AG10803 (cell line): ENCODE measurements at regions not wholly inside any gene's neighbourhood (a gene's known extent, or its start where the extent isn't known, plus 50 kb on each side); places are given as distances from the start of the nearest gene placed in this dataset.
A peak's percentile ranks its signal among the peaks of the same experiment; 100 is the strongest.

Experiments used
- DNase-seq: peaks from one replicate; pipeline ENCODE4 v3.0.0; 2010; ENCODE audit warnings: low read depth
- H3K4me3 ChIP-seq: 2 replicates; pipeline ENCODE4 v1.5.1; 2011; ENCODE audit warnings: mild to moderate bottlenecking, low read length, control low read depth
- CTCF ChIP-seq: conservative IDR thresholded peaks from 2 replicates; pipeline ENCODE4 v1.5.1; 2011; ENCODE audit warnings: mild to moderate bottlenecking, low read length, control low read depth, inconsistent platforms

GRCh38 chr1:94646786-94647555 is 105.4 kb upstream of the F3 start:
- DNase-seq = peak; percentile 73
- TF ChIP-seq CTCF = no peak
- no peak overlapping the region for H3K4me3 ChIP-seq

GRCh38 chr1:94646141-94646643 is 104.6 kb upstream of the F3 start:
- no peak for TF ChIP-seq CTCF
- H3K4me3 ChIP-seq = no peak overlapping the region
- peak; percentile 97 for DNase-seq

GRCh38 chr1:94644352-94644751 is 102.8 kb upstream of the F3 start:
- TF ChIP-seq CTCF = no peak
- H3K4me3 ChIP-seq = no peak overlapping the region
- no peak for DNase-seq

GRCh38 chr1:94643819-94644218 is 102.3 kb upstream of the F3 start:
- DNase-seq = no peak
- H3K4me3 ChIP-seq = no peak overlapping the region
- TF ChIP-seq CTCF = no peak

- TF ChIP-seq CTCF = no peak
- H3K4me3 ChIP-seq = no peak overlapping the region
- no peak for DNase-seq
Measured at GRCh38 chr1:94642617-94643321, 101.2 kb upstream of the F3 start.

GRCh38 chr1:94641990-94642389 is 100.4 kb upstream of the F3 start:
- H3K4me3 ChIP-seq = no peak overlapping the region
- no peak for TF ChIP-seq CTCF
- DNase-seq = no peak

- DNase-seq = no peak
- no peak for TF ChIP-seq CTCF
- H3K4me3 ChIP-seq = no peak overlapping the region
Measured at GRCh38 chr1:94640125-94640524, 98.6 kb upstream of the F3 start.
